GM21423 (cell line): ENCODE measurements at regions not wholly inside any gene's neighbourhood (a gene's known extent, or its start where the extent isn't known, plus 50 kb on each side); places are given as distances from the start of the nearest gene placed in this dataset.
"Not testable (repeated sequence)": the region's sequence is repeated elsewhere in the genome, so short reads cannot be mapped to it uniquely, and the experiment has no call there.

Experiments used
- ATAC-seq: cut with Tn5 transposase; IDR thresholded peaks from one replicate; pipeline ENCODE4 v1.9.1; 2021; ENCODE audit warnings: mild to moderate bottlenecking, moderate library complexity; ENCODE audit not compliant: unreplicated experiment

DNA sequence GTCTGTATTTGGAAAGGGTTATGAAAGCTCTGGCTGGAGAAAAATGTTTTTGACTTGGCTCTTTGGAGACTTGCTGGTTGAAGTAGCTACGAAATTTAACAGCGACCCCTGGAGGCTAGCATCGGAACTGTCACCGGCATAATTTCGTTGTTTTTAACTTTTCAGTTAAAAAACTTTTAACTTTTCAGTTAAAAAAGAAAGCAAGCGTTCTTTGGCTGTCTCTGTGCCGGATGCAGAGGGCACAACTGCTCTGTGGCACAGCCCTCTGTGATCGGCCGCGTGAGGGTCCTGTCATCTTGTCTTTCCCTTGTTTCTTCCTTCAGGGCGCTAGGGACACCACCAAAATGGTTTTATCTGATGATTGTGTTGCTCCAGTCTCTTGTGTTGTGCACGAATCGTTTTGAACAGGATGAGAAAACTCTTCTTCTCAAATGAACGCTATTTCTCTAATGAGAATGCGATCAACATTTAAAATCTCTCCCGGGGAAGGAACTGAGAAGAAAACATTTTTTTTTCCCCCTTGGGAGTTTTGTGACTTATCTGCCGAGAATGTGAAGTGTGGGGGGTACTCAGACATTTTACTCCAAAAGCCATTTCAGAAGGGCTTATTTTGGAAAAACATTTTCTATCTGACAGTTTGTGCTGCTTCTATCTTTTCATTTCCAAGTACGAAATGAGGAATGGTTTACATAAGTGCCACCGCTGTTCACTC, 57.1 kb downstream of the ADCYAP1 start:
- no peak for ATAC-seq

DNA sequence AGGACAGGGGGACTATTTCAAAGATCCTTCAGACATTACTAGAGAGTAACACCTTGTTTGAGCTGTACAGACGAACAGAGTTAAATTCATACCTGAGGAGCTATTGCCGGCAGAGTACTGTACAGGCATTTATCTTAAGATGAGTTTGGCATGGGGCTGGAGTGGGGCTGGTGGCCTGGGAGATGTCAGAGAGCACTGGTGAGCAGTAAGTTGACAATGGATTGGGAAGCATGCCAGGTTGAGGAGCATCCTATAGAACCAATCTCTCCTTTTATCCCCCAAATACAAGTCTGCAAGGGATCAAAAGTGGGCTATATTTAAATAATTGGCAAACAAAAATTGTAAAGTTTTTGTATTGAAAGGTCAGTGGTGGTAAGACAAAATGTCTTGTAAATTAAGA, 58.6 kb downstream of the ADCYAP1 start:
- ATAC-seq, result no peak

DNA sequence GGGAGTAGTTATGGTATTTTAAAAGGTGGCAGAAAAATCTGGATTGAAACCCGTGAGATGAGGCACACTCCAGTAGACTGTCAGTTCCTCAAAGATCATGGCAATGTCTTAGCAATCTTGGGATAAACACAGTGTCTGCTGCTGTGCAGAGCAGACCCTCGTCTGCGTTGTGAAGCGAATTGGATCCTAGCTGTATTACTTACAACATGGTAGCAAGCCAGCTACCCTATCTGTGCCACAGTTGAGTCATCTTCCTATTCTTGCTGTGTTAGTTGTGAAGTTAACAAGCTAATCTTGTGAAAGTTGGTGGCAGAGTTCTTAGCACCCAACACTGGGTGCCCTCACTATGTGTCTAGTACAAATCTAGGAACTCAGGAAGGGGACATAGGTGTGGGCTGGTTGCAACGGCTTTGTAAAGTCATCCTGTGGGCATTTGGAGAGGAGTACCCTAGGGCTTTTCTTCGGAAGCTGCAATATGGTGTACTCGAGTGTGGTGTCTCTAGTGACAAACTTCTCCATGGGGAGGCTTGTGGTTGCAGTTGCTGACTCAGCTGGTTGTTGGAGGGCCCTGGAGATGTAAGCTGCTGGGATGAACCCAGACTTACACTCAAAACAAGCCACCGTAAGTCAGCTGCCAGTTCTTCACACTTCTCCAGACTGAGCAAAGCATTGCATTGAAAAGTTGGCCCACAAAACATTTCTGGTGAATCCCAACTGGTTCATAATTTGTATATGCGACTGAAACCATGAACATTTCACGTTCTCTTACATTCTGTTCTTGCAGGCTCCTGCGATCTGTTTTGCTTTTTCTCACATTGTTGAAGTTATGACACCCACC, 61.5 kb downstream of the ADCYAP1 start:
- ATAC-seq, result no peak

DNA sequence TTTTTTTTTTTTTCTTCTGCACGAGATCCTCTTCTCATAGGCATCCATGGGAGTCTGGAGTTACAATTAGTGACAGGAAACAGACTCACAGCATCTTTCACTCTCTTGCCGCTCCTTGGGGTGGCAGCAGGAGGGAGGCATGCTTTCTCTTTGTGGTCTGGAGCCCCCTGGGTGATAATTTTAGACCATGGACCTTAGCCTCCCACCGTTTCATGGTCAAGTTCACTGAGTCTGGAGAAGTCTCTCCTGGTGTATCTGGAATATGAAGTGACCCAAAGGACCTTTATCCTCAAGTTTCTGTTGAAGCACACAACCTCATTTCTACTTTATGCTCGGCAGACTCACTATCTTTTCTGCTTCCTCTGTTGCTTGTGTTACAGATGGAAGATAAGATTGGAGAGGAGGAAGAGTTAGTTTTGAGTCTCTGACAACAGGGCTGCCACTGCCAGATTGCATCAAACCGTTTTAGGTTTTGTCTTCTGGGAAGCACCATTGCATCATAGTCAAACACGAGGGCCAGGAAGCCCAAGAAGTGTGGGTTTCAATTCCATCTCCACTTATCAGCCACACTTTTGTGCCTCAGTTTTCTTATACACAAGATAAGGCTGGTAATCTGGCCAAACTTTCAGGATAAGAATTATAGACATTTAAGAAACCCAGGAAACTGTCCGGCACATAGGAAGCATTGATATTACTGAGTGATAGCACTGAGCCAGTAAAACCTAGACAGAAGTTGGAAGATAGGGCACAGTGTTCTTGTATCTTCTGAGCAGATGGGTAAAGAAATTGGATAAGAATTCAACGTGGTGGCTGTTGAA, 62.3 kb downstream of the ADCYAP1 start:
- no peak for ATAC-seq

DNA sequence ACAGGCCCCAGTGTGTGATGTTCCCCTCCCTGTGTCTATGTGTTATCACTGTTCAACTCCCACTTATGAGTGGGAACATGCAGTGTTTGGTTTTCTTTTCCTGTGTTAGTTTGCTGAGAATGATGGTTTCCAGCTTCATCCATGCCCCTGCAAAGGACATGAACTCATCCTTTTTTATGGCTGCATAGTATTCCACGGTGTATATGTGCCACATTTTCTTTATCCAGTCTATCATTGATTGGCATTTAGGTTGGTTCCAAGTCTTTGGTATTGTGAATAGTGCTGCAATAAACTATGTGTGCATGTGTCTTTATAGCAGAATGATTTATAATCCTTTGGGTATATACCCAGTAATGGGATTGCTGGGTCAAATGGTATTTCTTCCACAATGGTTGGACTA, 64.2 kb downstream of the ADCYAP1 start:
- not testable (repeated sequence) for ATAC-seq

DNA sequence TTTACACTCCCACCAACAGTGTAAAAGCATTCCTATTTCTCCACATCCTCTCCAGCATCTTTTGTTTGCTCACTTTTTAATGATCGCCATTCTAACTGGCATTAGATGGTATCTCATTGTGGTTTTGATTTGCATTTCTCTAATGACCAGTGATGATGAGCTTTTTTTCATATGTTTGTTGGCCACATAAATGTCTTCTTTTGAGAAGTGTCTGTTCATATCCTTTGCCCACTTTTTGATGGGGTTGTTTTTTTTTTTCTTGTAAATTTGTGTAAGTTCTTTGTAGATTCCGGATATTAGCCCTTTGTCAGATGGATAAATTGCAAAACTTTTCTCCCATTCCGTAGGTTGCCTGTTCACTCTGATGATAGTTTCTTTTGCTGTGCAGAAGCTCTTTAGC, 64.6 kb downstream of the ADCYAP1 start:
- not testable (repeated sequence) for ATAC-seq

DNA sequence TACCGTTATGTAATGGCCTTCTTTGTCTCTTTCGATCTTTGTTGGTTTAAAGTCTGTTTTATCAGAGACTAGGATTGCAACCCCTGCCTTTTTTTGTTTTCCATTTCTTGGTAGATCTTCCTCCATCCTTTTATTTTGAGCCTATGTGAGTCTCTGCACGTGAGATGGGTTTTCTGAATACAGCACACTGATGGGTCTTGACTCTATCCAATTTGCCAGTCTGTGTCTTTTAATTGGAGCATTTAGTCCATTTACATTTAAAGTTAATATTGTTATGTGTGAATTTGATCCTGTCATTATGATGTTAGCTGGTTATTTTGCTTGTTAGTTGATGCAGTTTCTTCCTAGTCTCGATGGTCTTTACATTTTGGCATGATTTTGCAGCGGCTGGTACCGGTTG, 69.9 kb downstream of the ADCYAP1 start:
- ATAC-seq, result not testable (repeated sequence)

DNA sequence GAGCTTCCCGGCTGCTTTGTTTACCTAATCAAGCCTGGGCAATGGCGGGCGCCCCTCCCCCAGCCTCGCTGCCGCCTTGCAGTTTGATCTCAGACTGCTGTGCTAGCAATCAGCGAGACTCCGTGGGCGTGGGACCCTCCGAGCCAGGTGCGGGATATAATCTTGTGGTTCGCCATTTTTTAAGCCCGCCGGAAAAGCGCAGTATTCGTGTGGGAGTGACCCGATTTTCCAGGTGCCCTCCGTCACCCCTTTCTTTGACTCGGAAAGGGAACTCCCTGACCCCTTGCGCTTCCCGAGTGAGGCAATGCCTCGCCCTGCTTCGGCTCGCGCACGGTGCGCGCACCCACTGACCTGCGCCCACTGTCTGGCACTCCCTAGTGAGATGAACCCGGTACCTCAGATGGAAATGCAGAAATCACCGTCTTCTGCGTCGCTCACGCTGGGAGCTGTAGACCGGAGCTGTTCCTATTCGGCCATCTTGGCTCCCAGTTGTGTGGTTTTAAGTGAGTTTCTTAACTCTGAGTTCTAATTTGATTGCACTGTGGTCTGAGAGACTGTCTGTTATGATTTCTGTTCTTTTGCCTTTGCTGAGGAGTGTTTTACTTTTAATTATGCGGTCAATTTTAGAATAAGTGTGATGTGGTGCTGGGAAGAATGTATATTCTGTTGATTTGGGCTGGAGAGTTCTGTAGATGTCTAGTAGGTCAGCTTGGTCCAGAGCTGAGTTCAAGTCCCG, 71.9 kb downstream of the ADCYAP1 start:
- ATAC-seq, result not testable (repeated sequence)

DNA sequence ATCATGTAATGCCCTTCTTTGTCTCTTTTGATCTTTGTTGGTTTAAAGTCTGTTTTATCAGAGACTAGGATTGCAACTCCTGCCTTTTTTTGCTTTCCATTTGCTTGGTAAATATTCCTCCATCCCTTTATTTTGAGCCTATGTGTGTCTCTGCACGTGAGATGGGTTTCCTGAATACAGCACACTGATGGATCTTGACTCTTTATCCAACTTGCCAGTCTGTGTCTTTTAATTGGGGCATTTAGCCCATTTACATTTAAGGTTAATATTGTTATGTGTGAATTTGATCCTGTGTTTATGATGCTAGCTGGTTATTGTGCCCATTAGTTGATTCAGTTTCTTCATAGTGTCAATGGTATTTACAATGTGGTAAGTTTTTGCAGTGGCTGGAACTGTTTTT, 72.7 kb downstream of the ADCYAP1 start:
- not testable (repeated sequence) for ATAC-seq

DNA sequence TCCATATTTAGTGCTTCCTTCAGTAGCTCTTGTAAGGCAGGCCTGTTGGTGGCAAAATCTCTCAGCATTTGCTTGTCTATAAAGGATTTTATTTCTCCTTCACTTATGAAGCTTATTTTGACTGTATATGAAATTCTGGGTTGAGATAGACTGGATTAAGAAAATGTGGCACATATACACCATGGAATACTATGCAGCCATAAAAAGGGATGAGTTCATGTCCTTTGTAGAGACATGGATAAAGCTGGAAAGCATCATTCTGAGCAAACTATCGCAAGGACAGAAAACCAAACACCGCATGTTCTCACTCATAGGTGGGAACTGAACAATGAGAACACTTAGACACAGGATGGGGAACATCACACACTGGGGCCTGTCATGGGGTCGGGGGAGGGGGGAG, 73.1 kb downstream of the ADCYAP1 start:
- ATAC-seq, result not testable (repeated sequence)

DNA sequence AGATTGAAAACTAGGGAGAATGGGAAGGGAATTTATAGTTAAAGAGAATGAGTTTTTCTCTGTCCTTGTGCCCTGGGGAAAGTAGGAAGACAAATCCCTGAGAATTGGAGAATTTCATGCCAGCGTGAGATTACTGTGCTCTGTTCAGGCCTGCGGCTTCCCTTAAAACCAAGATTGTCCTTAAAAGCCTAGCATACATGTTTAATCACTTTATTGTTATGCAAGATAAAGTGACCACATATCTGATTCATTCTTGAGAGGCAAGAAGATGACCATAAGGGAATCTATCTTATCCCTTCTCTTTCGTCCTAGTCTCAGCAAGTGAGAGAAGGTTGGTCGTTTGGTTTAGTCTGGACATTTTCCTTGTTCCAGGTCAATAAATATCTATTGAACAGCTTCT, 75.9 kb downstream of the ADCYAP1 start:
- ATAC-seq, result no peak

DNA sequence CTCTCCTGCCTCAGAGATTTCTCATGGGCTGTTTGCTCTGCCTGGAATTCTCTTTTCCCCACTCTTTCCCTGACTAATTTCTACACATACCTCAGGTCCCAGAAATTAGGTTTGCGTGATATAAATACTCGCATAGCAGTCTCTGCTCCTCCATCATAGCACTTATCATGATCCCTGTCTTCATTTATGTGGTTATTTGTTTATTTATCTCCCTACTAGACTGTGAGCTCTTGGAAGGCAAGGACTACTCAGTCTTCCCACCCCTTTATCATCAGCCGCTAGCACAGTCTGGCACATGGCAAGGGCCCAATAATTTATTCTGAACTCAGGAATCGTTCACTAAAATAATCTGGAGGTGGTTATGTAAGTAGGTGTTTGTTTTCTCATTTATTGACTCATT, 79.3 kb downstream of the ADCYAP1 start:
- ATAC-seq, result no peak

DNA sequence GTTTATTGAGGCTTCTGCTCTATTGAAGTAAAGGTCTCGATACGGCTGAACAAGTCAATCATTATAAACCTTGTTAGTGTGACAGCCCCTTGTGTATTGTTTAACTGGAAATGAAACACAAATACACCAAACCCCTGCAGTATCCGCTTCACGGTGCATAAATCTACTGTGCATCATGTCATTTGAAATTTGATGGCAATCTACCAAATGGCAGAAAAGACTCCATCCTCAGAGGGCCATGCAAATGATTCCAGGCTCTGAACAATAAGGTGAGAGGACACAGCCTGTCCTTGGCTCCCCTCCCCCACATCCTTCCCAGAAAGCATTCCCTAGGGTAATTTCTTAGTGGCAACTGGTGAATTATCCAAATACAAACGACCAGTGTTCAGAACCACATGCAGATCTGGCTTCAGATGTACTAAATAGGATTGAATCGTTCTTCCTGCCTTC, 80.6 kb downstream of the ADCYAP1 start:
- ATAC-seq, result no peak

DNA sequence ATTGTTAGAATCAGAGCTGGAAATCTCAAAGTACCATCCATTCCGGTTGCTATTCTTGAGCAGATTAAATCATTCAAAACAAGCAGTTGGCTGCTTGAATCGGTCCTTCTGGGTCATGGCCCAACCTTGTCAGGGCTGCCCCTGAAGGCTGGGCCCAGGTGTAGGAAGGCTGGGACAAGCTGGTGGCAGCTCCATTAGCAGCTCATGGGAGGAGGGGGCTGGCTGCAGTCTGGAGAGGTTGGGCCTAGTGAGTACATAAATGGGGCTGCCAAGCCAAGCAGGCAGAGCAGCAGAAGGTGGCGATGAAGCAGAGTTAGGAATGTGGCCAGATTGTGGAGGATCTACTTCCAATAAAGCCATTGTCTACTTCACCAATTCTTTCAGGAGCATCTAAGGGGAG, 81.4 kb downstream of the ADCYAP1 start:
- no peak for ATAC-seq

DNA sequence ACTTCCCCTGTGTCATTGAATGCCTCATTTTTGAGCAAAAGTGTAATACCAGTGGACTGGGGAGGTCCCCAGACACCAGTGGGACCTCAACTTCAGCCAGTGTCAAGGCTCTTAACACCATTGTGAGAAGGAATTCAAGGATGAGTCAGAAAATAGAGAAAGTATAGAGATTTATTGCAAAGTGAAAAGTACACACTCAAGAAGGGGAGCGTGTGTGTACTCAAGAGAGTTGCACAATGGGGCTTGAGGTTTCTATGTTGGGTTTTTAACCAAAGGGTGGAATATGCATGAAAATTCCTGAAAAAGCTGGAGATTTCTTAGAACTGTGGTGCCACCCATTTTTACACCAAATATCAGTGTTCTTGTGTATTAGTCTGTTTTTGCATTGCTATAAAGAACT, 81.9 kb downstream of the ADCYAP1 start:
- no peak for ATAC-seq

DNA sequence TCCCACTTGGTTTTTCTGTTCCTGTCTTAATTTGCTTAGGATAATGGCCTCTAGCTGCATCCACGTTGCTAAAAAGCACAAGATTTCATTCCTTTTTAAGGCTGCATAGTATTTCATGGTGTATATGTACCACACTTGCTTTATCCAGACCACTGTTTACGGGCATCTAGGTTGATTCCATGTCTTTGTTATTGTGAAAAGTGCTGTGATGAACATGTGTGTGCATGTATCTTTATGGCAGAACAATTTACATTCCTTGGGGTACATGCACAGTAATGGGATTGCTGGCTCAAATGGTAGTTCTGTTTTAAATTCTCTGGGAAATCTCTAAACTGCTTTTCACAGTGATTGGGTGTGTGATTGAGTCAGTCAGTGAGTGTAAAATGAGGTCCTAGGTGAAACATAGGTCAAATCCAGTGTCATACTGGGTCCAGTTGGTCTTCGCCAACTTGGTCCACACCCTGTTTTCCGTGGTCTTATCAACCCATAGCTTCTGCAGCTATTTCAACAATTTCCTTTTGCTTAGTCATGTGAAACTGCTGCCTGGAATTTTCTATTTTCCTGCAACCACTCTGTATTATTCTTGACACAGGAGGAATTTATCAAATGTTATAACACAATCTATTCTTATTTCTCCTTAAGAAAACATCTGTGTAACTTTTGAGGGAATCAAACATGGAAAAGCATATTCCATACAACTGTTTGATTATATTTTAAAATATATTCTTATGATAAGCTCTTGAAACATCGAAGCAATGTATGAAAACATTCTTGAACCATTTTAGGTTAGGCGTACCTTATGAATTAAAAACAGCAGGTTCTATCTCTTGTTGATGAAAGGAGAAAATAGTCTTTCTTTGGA, 82.9 kb downstream of the ADCYAP1 start:
- ATAC-seq, result no peak

DNA sequence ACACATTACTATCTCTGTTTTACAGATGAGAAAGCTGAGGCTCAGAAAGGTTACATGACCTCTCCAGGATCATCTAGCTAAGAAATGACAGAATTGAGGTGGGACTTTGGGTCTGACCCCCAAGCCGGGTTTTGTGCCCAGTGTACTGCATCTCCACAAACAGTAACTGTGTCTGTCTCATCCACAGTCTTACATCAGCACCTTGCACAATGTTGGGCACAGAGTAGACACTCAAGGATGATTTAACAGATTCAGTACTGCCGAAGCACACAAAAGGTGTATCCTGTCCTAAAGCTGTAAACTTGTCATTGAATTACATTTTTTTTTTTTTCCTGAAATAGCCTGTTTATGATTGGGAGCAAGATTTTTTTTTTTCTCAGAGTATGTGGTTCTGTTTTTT, 84.8 kb downstream of the ADCYAP1 start:
- no peak for ATAC-seq

DNA sequence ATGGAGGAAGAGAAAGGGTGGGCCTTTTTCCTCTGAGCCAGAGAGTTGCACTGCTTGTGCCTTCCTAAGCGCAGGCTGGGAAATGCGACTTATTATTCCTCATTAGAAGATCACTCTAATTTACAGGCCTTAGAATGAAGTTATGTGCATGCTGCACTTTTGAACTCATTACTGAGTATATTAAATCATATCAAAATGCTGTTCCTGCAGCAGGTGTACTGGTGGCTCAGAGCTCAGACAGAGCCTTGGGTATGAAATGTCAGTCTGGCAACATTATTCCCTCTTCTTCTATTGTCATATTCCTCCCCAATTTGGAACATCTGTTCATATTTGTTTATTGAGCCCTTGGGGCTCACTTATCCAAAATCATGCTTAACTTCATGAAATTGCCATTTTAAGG, 85.5 kb downstream of the ADCYAP1 start:
- no peak for ATAC-seq

DNA sequence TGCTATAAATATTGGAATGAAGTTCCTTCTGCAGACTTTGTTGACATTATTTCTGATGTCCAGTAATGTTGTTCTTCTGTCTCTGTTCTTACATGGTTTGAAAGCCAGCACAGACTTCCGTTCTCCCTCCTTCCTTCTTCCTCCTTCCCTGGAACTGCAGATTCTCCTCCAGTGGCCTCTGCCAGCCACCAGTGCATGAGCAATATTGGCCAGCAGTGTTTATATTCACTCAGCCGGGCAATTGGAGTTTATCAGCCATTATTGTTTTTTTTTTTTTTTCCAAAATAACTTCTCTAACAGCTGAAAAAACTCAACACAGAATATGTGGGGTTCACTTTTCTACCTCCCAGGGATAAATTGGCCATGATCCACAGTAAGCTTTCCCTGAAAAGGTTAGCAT, 86.8 kb downstream of the ADCYAP1 start:
- no peak for ATAC-seq

DNA sequence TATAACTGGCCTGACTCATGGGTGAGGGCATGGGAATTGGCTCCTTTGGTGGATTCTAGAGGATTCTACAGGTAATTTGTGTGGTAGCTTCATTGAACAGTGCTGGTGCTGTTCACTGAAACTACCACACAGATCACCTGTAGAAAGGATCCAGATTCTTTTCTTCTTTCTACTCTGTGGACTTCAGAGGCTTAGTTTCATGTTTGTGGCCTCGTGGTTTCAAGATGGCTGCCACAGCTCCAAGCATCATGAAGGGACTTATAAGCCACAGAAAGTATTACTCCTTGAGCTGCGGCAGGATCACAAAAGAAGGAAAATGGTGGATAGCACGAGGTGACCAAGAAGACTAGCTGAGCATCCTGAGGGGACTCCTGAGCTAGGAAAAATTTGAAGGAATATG, 88.9 kb downstream of the ADCYAP1 start:
- no peak for ATAC-seq
